Fibroblast of lung (primary cell): ENCODE measurements at regions not wholly inside any gene's neighbourhood (a gene's known extent, or its start where the extent isn't known, plus 50 kb on each side); places are given as distances from the start of the nearest gene placed in this dataset.

Experiments
- DNase-seq, 2 donors: peaks; one replicate each; pipeline versions ENCODE4 v3.0.0 to v3.0.0-alpha.2; 2010; ENCODE audit warnings: low read depth in 2 of 2
- H2AFZ ChIP-seq: 2 replicates; pipeline ENCODE4 v1.5.1; 2012; ENCODE audit warnings: low read length, control low read depth, inconsistent platforms
- H3K27ac ChIP-seq: 2 replicates; pipeline ENCODE4 v1.5.1; 2011; ENCODE audit warnings: low read length, control low read depth; ENCODE audit not compliant: insufficient read depth
- H3K27me3 ChIP-seq: 2 replicates; pipeline ENCODE4 v1.5.1; 2011; ENCODE audit warnings: mild to moderate bottlenecking, low read length; ENCODE audit not compliant: control insufficient read depth, insufficient read depth
- H3K36me3 ChIP-seq: 2 replicates; pipeline ENCODE4 v1.5.1; 2011; ENCODE audit warnings: low read length; ENCODE audit not compliant: control insufficient read depth, insufficient read depth
- H3K4me1 ChIP-seq: 2 replicates; pipeline ENCODE4 v1.5.1; 2011; ENCODE audit warnings: low read length; ENCODE audit not compliant: control insufficient read depth, insufficient read depth; ENCODE audit errors: extremely low read depth
- H3K4me2 ChIP-seq: 2 replicates; pipeline ENCODE4 v1.5.1; 2011; ENCODE audit warnings: low read length, control low read depth; ENCODE audit not compliant: insufficient read depth; ENCODE audit errors: extremely low read depth
- H3K4me3 ChIP-seq, 4 experiments: fragments of 200-600 bp in 1 of 4; sonication (generic) in 1 of 4; replicated peaks in 1 of 4; 2 replicates each; pipeline ENCODE4 v1.5.1; 2011 to 2016; ENCODE audit warnings: low read length in 4 of 4, low read depth in 3 of 4, mild to moderate bottlenecking in 3 of 4, control low read depth in 2 of 4, inconsistent platforms in 1 of 4, mixed read lengths in 1 of 4; ENCODE audit not compliant: insufficient read depth in 1 of 4; ENCODE audit errors: control extremely low read depth in 1 of 4
- H3K79me2 ChIP-seq: 2 replicates; pipeline ENCODE4 v1.5.1; 2012; ENCODE audit warnings: mild to moderate bottlenecking, low read length, inconsistent platforms; ENCODE audit not compliant: control insufficient read depth, insufficient read depth
- H3K9ac ChIP-seq: 2 replicates; pipeline ENCODE4 v1.5.1; 2011; ENCODE audit warnings: mild to moderate bottlenecking, low read length, control low read depth; ENCODE audit not compliant: insufficient read depth
- H3K9me3 ChIP-seq: 2 replicates; pipeline ENCODE4 v1.5.1; 2012; ENCODE audit warnings: low read depth, low read length; ENCODE audit not compliant: control insufficient read depth, insufficient read depth
- H4K20me1 ChIP-seq: 2 replicates; pipeline ENCODE4 v1.5.1; 2011; ENCODE audit warnings: low read length; ENCODE audit not compliant: control insufficient read depth, insufficient read depth; ENCODE audit errors: extremely low read depth
- EZH2 ChIP-seq: IDR thresholded peaks from 2 replicates; pipeline ENCODE4 v1.5.1; 2012; ENCODE audit warnings: low read length, control low read depth, mild to moderate bottlenecking; ENCODE audit errors: missing control alignments
- TF ChIP-seq, protein P1 (sequence below), 2 donors: IDR thresholded peaks in 1 of 2; conservative IDR thresholded peaks in 1 of 2; 1 replicate in 1 of 2; 2 replicates in 1 of 2; pipeline ENCODE4 v1.5.1; 2011 to 2012; ENCODE audit warnings: low read length in 2 of 2, control low read depth in 1 of 2, inconsistent platforms in 1 of 2, low read depth in 1 of 2, mild to moderate bottlenecking in 1 of 2

DNA sequence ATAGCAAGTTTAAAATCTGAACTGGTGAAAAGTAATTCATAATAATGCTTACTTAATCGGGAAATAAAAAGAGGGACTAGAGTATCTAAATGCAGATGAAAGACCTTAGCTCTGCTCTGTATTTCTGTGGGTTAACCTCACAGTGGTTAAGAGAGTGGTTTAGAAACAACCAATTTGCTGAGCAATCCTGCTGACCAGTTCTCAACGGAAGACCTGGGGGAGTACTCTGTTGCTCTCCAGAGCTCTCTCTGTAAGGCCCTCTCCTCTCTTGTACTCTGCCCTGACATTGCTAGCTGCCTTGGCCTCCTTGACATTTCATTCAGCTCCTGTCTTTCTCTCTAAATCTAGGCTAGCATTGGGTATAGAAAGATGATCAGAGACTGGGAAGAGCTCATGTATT, 1186.6 kb upstream of the SEMA6A start:
- H3K4me3 ChIP-seq = no peak overlapping the region
- no peak for DNase-seq
- H3K36me3 ChIP-seq = no peaks in the 10 kb centered on the region
- H3K9me3 ChIP-seq = no peaks in the 10 kb centered on the region
- H3K4me2 ChIP-seq = no peak overlapping the region
- H3K79me2 ChIP-seq = no peaks in the 10 kb centered on the region
- H3K4me1 ChIP-seq = no peaks in the 10 kb centered on the region
- H3K27ac ChIP-seq = no peak overlapping the region
- no peak overlapping the region for H3K9ac ChIP-seq
- H2AFZ ChIP-seq = no peak overlapping the region
- no peaks in the 10 kb centered on the region for H3K27me3 ChIP-seq
- TF ChIP-seq, protein P1, sequence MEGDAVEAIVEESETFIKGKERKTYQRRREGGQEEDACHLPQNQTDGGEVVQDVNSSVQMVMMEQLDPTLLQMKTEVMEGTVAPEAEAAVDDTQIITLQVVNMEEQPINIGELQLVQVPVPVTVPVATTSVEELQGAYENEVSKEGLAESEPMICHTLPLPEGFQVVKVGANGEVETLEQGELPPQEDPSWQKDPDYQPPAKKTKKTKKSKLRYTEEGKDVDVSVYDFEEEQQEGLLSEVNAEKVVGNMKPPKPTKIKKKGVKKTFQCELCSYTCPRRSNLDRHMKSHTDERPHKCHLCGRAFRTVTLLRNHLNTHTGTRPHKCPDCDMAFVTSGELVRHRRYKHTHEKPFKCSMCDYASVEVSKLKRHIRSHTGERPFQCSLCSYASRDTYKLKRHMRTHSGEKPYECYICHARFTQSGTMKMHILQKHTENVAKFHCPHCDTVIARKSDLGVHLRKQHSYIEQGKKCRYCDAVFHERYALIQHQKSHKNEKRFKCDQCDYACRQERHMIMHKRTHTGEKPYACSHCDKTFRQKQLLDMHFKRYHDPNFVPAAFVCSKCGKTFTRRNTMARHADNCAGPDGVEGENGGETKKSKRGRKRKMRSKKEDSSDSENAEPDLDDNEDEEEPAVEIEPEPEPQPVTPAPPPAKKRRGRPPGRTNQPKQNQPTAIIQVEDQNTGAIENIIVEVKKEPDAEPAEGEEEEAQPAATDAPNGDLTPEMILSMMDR (conservative IDR thresholded peaks at IDR 0.05 in 1 of 2, IDR thresholded peaks at IDR 0.05 in 1 of 2; ENCODE audit: low read depth in 1 of 2, low read length in 2 of 2) = no peak
- no peak for TF ChIP-seq EZH2
- H4K20me1 ChIP-seq = no peaks in the 10 kb centered on the region

DNA sequence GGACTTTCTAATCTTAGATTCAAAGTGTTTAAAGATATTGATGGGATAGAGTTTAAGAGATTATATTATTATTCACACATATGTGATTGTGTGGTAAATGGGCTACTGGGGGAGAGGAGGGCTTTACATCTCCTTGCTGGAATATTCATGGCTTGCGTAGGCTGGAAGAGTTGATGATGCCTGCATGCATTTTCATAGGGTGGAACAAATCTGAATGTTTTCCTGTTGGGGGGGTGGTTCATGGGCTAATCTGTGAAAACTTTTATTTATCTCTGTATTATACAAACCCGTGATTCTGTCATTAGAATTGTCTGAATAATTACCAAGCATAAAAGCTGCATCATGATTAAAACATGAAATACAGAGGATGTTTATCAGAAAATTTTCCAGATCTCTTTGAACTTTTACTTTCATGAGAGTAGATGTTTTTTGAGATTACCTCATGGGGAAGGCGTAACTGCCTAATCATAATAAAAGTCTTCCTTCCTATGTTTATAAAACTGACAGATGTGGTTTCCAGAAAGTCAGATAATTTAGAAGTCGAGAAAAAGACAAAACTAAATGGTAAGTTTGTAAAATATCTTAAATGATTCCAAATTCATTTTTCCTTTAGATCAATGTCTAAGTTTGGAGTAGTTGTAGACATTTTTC, 1185.4 kb upstream of the SEMA6A start:
- no peaks in the 10 kb centered on the region for H4K20me1 ChIP-seq
- DNase-seq = no peak
- no peak overlapping the region for H3K4me3 ChIP-seq
- H3K27me3 ChIP-seq = no peaks in the 10 kb centered on the region
- H3K4me1 ChIP-seq = no peaks in the 10 kb centered on the region
- no peak overlapping the region for H3K27ac ChIP-seq
- no peaks in the 10 kb centered on the region for H3K9me3 ChIP-seq
- H2AFZ ChIP-seq = no peak overlapping the region
- H3K4me2 ChIP-seq = no peak overlapping the region
- H3K9ac ChIP-seq = no peak overlapping the region
- no peaks in the 10 kb centered on the region for H3K36me3 ChIP-seq
- TF ChIP-seq EZH2 = no peak
- TF ChIP-seq, protein P1 (conservative IDR thresholded peaks at IDR 0.05 in 1 of 2, IDR thresholded peaks at IDR 0.05 in 1 of 2; ENCODE audit: low read depth in 1 of 2, low read length in 2 of 2) = no peak
- H3K79me2 ChIP-seq = no peaks in the 10 kb centered on the region

DNA sequence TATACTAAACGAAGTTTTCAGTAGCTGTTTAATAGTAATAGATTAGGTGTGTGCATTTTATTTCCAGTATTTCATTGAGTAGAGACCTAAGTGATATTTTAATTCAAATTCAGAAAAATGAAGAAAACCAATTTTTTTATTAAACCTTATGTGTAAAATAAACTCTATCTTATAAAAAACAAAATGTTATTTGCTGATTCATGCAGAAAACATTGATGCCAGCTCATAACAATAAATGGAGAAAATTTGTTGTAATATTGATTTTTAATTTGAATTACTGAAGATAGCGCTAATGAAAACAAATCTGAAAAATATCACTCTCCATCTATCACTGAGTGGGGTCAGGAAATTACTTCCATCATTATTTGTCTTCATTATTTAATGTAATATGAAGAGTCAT, 1177.8 kb upstream of the SEMA6A start:
- Histone ChIP-seq H3K27ac (no peak overlapping the region), H3K9ac (no peak overlapping the region), H2AFZ (no peak overlapping the region), H3K9me3 (no peaks in the 10 kb centered on the region), H3K27me3 (no peaks in the 10 kb centered on the region), H3K4me3 (no peak overlapping the region), H3K36me3 (no peaks in the 10 kb centered on the region), H3K4me2 (no peak overlapping the region), H3K79me2 (no peaks in the 10 kb centered on the region), H4K20me1 (no peaks in the 10 kb centered on the region), H3K4me1 (no peaks in the 10 kb centered on the region)
- TF ChIP-seq, protein P1 (conservative IDR thresholded peaks at IDR 0.05 in 1 of 2, IDR thresholded peaks at IDR 0.05 in 1 of 2; ENCODE audit: low read depth in 1 of 2, low read length in 2 of 2) = no peak
- no peak for TF ChIP-seq EZH2
- DNase-seq = no peak
